ENCODE measurements at regions not wholly inside any gene's neighbourhood (a gene's known extent, or its start where the extent isn't known, plus 50 kb on each side); places are given as distances from the start of the nearest gene placed in this dataset.

DNA sequence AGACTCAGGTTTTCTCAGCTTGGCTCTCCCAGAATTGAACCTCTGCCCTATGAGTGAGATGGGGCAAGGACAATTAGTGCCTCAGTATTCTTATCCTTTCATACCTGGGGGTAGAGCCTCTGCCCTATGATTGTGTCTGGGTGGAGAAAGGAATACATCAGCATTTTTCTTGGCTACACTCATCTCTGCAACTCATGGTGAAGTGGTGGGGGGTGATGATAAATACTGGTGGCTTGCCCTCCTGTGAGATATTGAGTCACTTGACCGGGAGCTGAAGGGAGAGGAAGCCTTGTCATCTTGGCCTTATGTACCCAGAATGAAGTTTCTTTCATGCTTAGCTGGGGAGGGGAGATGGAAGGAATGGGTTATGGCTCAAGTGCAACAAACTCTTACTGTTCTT, 71.3 kb upstream of the ENOX2 start:
- Mint-ChIP-seq H3K36me3 (no peaks in the 10 kb centered on the region), H3K27me3 (peaks cover 0 to 10% (median 0%) of the 10 kb centered on the region in 3 donors), H3K9me3 (no peaks in the 10 kb centered on the region), H3K27ac (no peak overlapping the region), H3K4me3 (no peak overlapping the region), H3K4me1 (no peaks in the 10 kb centered on the region)
- DNase-seq (no peak), ATAC-seq (ENCODE audit: low read depth in 2 of 2) (no peak)

DNA sequence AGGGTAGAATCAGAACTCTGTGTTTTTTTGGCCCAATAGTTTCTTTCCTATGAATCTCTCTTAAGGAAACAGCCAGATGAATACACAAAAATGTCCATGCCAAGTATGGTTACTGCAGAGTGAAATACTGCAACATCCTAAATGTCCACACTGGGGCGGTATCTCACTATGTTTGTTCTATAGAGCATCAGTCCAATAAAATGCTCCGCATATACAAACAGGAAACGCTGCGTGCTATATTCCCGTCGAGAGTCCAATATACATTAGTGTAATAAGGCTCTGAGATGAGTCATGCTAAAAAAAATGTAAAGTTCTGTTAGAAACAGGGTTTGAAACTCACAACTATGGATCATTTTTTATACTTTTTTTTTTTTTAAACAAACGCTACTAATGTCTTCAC, 72.9 kb upstream of the ENOX2 start:
- Mint-ChIP-seq H3K4me1 (no peaks in the 10 kb centered on the region), H3K4me3 (no peak overlapping the region)
- no peak for DNase-seq

GRCh38 chrX:130981836-130982235, 76.3 kb upstream of the ARHGAP36 start:
- ATAC-seq (ENCODE audit: low read depth in 2 of 2) (no peak), DNase-seq (no peak)
- Mint-ChIP-seq H3K27me3 (peaks cover 3 to 20% (median 13%) of the 10 kb centered on the region in 3 donors), H3K36me3 (no peaks in the 10 kb centered on the region), H3K9me3 (no peaks in the 10 kb centered on the region), H3K27ac (peak overlapping the region in 1 of 6 donors; percentile 18), H3K4me1 (no peaks in the 10 kb centered on the region), H3K4me3 (peak overlapping the region in 1 of 8 donors; percentile 53)

More for the DNA sequence above, 72.9 kb upstream of the ENOX2 start:
- Mint-ChIP-seq H3K36me3 (no peaks in the 10 kb centered on the region), H3K27ac (no peak overlapping the region), H3K27me3 (peaks cover 0 to 7% (median 3%) of the 10 kb centered on the region in 3 donors), H3K9me3 (no peaks in the 10 kb centered on the region)
- ATAC-seq (ENCODE audit: low read depth in 2 of 2): no peak

GRCh38 chrX:130984782-130985181, 73.4 kb upstream of the ARHGAP36 start:
- Mint-ChIP-seq H3K27ac (no peak overlapping the region), H3K9me3 (no peaks in the 10 kb centered on the region), H3K27me3 (peaks cover 6 to 20% (median 13%) of the 10 kb centered on the region in 3 donors), H3K4me1 (no peaks in the 10 kb centered on the region), H3K4me3 (no peak overlapping the region), H3K36me3 (no peaks in the 10 kb centered on the region)
- DNase-seq (no peak), ATAC-seq (ENCODE audit: low read depth in 2 of 2) (no peak)

DNA sequence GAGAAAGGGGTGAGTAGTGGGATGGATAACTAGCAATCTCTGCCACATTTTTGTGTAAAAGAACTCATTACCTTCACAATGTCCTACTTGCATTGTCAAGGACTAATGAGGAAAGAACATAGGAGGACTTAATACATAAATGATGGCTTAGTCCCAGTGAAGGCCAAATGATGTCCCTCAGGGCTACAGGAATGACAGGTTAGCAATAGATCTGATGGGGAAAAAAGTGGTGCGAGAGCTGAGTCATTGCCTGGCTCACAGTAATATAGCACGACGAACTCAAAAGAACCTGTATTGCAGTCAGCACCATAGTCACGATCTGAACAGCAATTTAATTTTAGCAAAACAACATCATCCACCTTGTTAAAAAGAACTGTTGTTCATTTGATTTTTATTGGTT, 70.9 kb upstream of the ARHGAP36 start:
- DNase-seq: no peak
- Mint-ChIP-seq H3K4me1 (no peaks in the 10 kb centered on the region), H3K27me3 (peaks cover 3 to 23% (median 20%) of the 10 kb centered on the region in 3 donors), H3K4me3 (peak overlapping the region in 1 of 8 donors; percentile 23), H3K9me3 (no peaks in the 10 kb centered on the region), H3K27ac (no peak overlapping the region), H3K36me3 (no peaks in the 10 kb centered on the region)
- no peak for ATAC-seq (ENCODE audit: low read depth in 2 of 2)

GRCh38 chrX:130990723-130991122, 67.4 kb upstream of the ARHGAP36 start:
- Mint-ChIP-seq H3K36me3 (no peaks in the 10 kb centered on the region), H3K4me3 (no peak overlapping the region), H3K27ac (peak overlapping the region in 1 of 6 donors; percentile 41), H3K4me1 (no peaks in the 10 kb centered on the region), H3K27me3 (peaks cover 3 to 28% (median 15%) of the 10 kb centered on the region in 3 donors), H3K9me3 (no peaks in the 10 kb centered on the region)
- no peak for DNase-seq
- ATAC-seq (ENCODE audit: low read depth in 2 of 2): no peak

- Mint-ChIP-seq H3K4me3 (no peak overlapping the region), H3K27ac (no peak overlapping the region), H3K36me3 (no peaks in the 10 kb centered on the region), H3K27me3 (peaks cover 0 to 22% (median 15%) of the 10 kb centered on the region in 3 donors), H3K4me1 (no peaks in the 10 kb centered on the region), H3K9me3 (no peaks in the 10 kb centered on the region)
- DNase-seq: no peak
- no peak for ATAC-seq (ENCODE audit: low read depth in 2 of 2)
Observed at GRCh38 chrX:130994671-130995070, 63.5 kb upstream of the ARHGAP36 start.

GRCh38 chrX:130995439-130995838, 62.7 kb upstream of the ARHGAP36 start:
- DNase-seq (no peak), ATAC-seq (ENCODE audit: low read depth in 2 of 2) (no peak)
- Mint-ChIP-seq H3K27me3 (peaks cover 0 to 22% (median 10%) of the 10 kb centered on the region in 3 donors), H3K27ac (no peak overlapping the region), H3K4me3 (no peak overlapping the region), H3K36me3 (no peaks in the 10 kb centered on the region), H3K9me3 (no peaks in the 10 kb centered on the region), H3K4me1 (no peaks in the 10 kb centered on the region)

- H3K4me3 Mint-ChIP-seq: no peak overlapping the region
- ATAC-seq (ENCODE audit: low read depth in 2 of 2): no peak
- H3K4me1 Mint-ChIP-seq: no peaks in the 10 kb centered on the region
- H3K9me3 Mint-ChIP-seq: peaks cover 0 to 2% (median 0%) of the 10 kb centered on the region in 7 donors
- no peak overlapping the region for H3K27ac Mint-ChIP-seq
- peaks cover 0 to 22% (median 5%) of the 10 kb centered on the region in 3 donors for H3K27me3 Mint-ChIP-seq
- DNase-seq: no peak
- no peaks in the 10 kb centered on the region for H3K36me3 Mint-ChIP-seq
Observed at GRCh38 chrX:130997314-130997713, 60.8 kb upstream of the ARHGAP36 start.

- Mint-ChIP-seq H3K4me1 (no peaks in the 10 kb centered on the region), H3K36me3 (no peaks in the 10 kb centered on the region), H3K4me3 (no peak overlapping the region), H3K27ac (no peak overlapping the region), H3K9me3 (peaks cover 0 to 4% (median 2%) of the 10 kb centered on the region in 7 donors), H3K27me3 (peaks cover 0 to 8% (median 0%) of the 10 kb centered on the region in 3 donors)
- ATAC-seq (ENCODE audit: low read depth in 2 of 2) (no peak), DNase-seq (no peak)
Observed at GRCh38 chrX:130999360-130999759, 58.8 kb upstream of the ARHGAP36 start.

All from naive B cell (primary cell).